ENCODE measurements at regions not wholly inside any gene's neighbourhood (a gene's known extent, or its start where the extent isn't known, plus 50 kb on each side); places are given as distances from the start of the nearest gene placed in this dataset.

- no peak for TF ChIP-seq SIN3A (IDR thresholded peaks at IDR 0.05; ENCODE audit: low read depth)
- TF ChIP-seq CTCF (IDR thresholded peaks at IDR 0.05 in 2 of 3, conservative IDR thresholded peaks at IDR 0.05 in 1 of 3; ENCODE audit: borderline replicate concordance in 1 of 3, insufficient read depth in 1 of 3, low read depth in 2 of 3, low read length in 2 of 3) = no peak
- TF ChIP-seq MAX (IDR thresholded peaks at IDR 0.05) = no peak
These were observed 73.9 kb upstream of the ATF7IP2 start for GRCh38 chr16:10312008-10312407.
